Cardiac muscle cell (in vitro differentiated cells and primary cell): ENCODE measurements at regions not wholly inside any gene's neighbourhood (a gene's known extent, or its start where the extent isn't known, plus 50 kb on each side); places are given as distances from the start of the nearest gene placed in this dataset.

Experiments used
- DNase-seq, 2 donors: peaks; one replicate each; pipeline versions ENCODE4 v3.0.0 to v3.0.0-alpha.2; 2010 to 2017; ENCODE audit warnings: low read depth in 1 of 2, low spot score in 1 of 2
- H3K27ac ChIP-seq: fragments of 200-600 bp; sonication (generic); 2 replicates; pipeline ENCODE4 v1.5.1; 2016
- H3K27me3 ChIP-seq: fragments of 200-600 bp; sonication (generic); 2 replicates; pipeline ENCODE4 v1.6.0; 2016; ENCODE audit warnings: control low read depth
- H3K36me3 ChIP-seq: fragments of 200-600 bp; sonication (generic); 2 replicates; pipeline ENCODE4 v1.5.1; 2016; ENCODE audit warnings: control low read depth
- H3K4me1 ChIP-seq: fragments of 200-600 bp; sonication (generic); 2 replicates; pipeline ENCODE4 v1.8.1; 2017; ENCODE audit warnings: low read depth, mild to moderate bottlenecking, mixed run types
- H3K4me3 ChIP-seq: fragments of 200-600 bp; sonication (generic); 2 replicates; pipeline ENCODE4 v1.5.1; 2016; ENCODE audit warnings: mild to moderate bottlenecking
- H3K9me3 ChIP-seq: fragments of 200-600 bp; sonication (generic); 2 replicates; pipeline ENCODE4 v1.5.1; 2017; ENCODE audit warnings: low read depth, mild to moderate bottlenecking, control low read depth
- CTCF ChIP-seq: IDR thresholded peaks from 2 replicates; pipeline ENCODE4 v1.5.1; 2012; ENCODE audit warnings: low read depth, mild to moderate bottlenecking, low read length

GRCh38 chr2:102978091-102978490, 216.3 kb downstream of the TMEM182 start:
- no peak overlapping the region for H3K27ac ChIP-seq
- H3K36me3 ChIP-seq = no peaks in the 10 kb centered on the region
- H3K27me3 ChIP-seq = no peaks in the 10 kb centered on the region
- H3K9me3 ChIP-seq = no peaks in the 10 kb centered on the region
- H3K4me3 ChIP-seq = no peak overlapping the region
- no peaks in the 10 kb centered on the region for H3K4me1 ChIP-seq
- DNase-seq = no peak
- TF ChIP-seq CTCF = no peak

GRCh38 chr2:102979429-102979828, 217.6 kb downstream of the TMEM182 start:
- Histone ChIP-seq H3K27me3 (no peaks in the 10 kb centered on the region), H3K36me3 (no peaks in the 10 kb centered on the region), H3K9me3 (no peaks in the 10 kb centered on the region), H3K4me1 (no peaks in the 10 kb centered on the region), H3K27ac (no peak overlapping the region), H3K4me3 (no peak overlapping the region)
- no peak for TF ChIP-seq CTCF
- DNase-seq = no peak

GRCh38 chr2:102983786-102984185, 222.0 kb downstream of the TMEM182 start:
- Histone ChIP-seq H3K27me3 (no peaks in the 10 kb centered on the region), H3K36me3 (no peaks in the 10 kb centered on the region), H3K9me3 (no peaks in the 10 kb centered on the region), H3K4me3 (no peak overlapping the region), H3K27ac (no peak overlapping the region), H3K4me1 (no peaks in the 10 kb centered on the region)
- no peak for TF ChIP-seq CTCF
- no peak for DNase-seq

GRCh38 chr2:102986826-102987490, 225.1 kb downstream of the TMEM182 start:
- H3K27ac ChIP-seq = no peak overlapping the region
- no peaks in the 10 kb centered on the region for H3K27me3 ChIP-seq
- no peaks in the 10 kb centered on the region for H3K4me1 ChIP-seq
- no peak for DNase-seq
- no peaks in the 10 kb centered on the region for H3K36me3 ChIP-seq
- TF ChIP-seq CTCF = no peak
- no peak overlapping the region for H3K4me3 ChIP-seq
- no peaks in the 10 kb centered on the region for H3K9me3 ChIP-seq

GRCh38 chr2:102992607-102993006, 230.8 kb downstream of the TMEM182 start:
- H3K4me3 ChIP-seq = no peak overlapping the region
- H3K9me3 ChIP-seq = no peaks in the 10 kb centered on the region
- TF ChIP-seq CTCF = no peak
- H3K36me3 ChIP-seq = no peaks in the 10 kb centered on the region
- H3K27ac ChIP-seq = no peak overlapping the region
- DNase-seq = no peak
- no peaks in the 10 kb centered on the region for H3K4me1 ChIP-seq
- no peaks in the 10 kb centered on the region for H3K27me3 ChIP-seq

GRCh38 chr2:102999958-103000357, 238.1 kb downstream of the TMEM182 start:
- Histone ChIP-seq H3K27me3 (no peaks in the 10 kb centered on the region), H3K4me3 (no peak overlapping the region), H3K36me3 (no peaks in the 10 kb centered on the region), H3K27ac (no peak overlapping the region), H3K9me3 (no peaks in the 10 kb centered on the region), H3K4me1 (no peaks in the 10 kb centered on the region)
- no peak for TF ChIP-seq CTCF
- no peak for DNase-seq
